ENCODE measurements at regions not wholly inside any gene's neighbourhood (a gene's known extent, or its start where the extent isn't known, plus 50 kb on each side); places are given as distances from the start of the nearest gene placed in this dataset.

DNA sequence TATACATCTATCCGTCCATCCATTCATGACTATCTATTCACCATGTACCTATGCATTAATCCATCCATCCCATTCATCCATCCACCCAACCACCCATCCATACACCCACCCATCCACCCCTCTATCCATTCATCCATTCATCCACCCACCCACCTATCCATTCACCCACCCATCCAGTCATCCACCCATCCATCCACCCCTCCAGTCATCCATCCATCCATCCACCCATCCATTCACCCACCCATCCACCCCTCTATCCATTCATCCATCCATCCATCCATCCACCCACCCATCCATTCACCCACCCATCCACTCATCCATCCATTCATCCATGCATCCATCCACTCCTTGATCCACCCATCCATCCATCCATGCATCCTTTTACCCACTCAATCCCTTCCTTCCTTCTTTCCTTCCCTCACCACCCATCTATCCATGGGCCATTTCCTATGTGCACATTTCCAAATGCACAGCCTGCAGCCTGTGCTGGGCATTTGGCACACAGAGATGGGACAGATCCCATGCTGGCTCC is 100.8 kb upstream of the ADRA2C start:
- no peaks in the 10 kb centered on the region for H3K4me1 ChIP-seq
- intact Hi-C loops (cut with DNase I; ENCODE audit: low total_unique reads), result no loop called here
- no peak for DNase-seq
- peaks cover 0 to 22% (median 8%) of the 10 kb centered on the region in 3 donors for H3K27me3 ChIP-seq
- H3K27ac ChIP-seq, result no peak overlapping the region
- H3K9me3 ChIP-seq, result peaks cover 0 to 12% (median 12%) of the 10 kb centered on the region in 4 donors
- 58 to 93% (median 86%) methylated on average over 1 of the region's 1 CpG for WGBS, 5 donors
- TF ChIP-seq CTCF (IDR thresholded peaks at IDR 0.05), result no peak
- no peak for TF ChIP-seq POLR2AphosphoS5 (IDR thresholded peaks at IDR 0.05)
- TF ChIP-seq EP300 (IDR thresholded peaks at IDR 0.05), result no peak
- TF ChIP-seq POLR2A (IDR thresholded peaks at IDR 0.05), result no peak
- H3K4me3 ChIP-seq, result no peak overlapping the region
- H3K36me3 ChIP-seq, result no peaks in the 10 kb centered on the region

- Histone ChIP-seq H3K27ac (no peak overlapping the region), H3K36me3 (no peaks in the 10 kb centered on the region), H3K9me3 (peaks cover 0 to 12% (median 12%) of the 10 kb centered on the region in 4 donors), H3K27me3 (peaks cover 0 to 36% (median 15%) of the 10 kb centered on the region in 3 donors), H3K4me3 (no peak overlapping the region), H3K4me1 (no peaks in the 10 kb centered on the region)
- no peak for DNase-seq
- 51 to 69% (median 65%) methylated on average over 5 to 6 of the region's 6 CpGs for WGBS, 5 donors
- TF ChIP-seq POLR2AphosphoS5 (IDR thresholded peaks at IDR 0.05) (no peak), EP300 (IDR thresholded peaks at IDR 0.05) (no peak), CTCF (IDR thresholded peaks at IDR 0.05) (no peak), POLR2A (IDR thresholded peaks at IDR 0.05) (no peak)
- intact Hi-C loops (cut with DNase I; ENCODE audit: low total_unique reads), result no loop called here
Observed at GRCh38 chr4:3663791-3664190, 102.4 kb upstream of the ADRA2C start.

DNA sequence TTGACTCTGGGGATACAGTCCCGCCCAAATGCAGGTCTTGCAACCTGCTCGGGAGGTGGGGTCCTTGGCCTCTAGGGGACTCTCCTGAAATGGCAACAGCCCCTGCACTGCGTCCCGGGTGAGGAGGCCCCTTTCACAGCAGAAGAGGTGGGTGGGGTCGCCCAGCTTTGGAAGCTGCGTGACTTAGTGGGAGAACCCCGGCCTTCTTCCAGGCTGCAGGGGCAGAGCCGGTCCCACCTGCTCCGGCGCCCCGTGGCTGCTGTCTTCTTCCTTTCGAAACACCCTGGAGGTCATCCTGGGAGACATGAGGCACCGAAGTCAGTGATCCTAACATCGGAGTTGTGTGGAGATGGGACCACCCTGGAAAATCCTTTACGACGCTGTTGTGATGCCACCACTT is 103.7 kb upstream of the ADRA2C start:
- peaks cover 0 to 12% (median 11%) of the 10 kb centered on the region in 4 donors for H3K9me3 ChIP-seq
- H3K4me1 ChIP-seq, result no peaks in the 10 kb centered on the region
- 71 to 90% (median 77%) methylated on average over 12 to 16 of the region's 16 CpGs for WGBS, 5 donors
- H3K4me3 ChIP-seq, result no peak overlapping the region
- intact Hi-C loops (cut with DNase I; ENCODE audit: low total_unique reads), result no loop called here
- no peak for DNase-seq
- peaks cover 0 to 49% (median 24%) of the 10 kb centered on the region in 3 donors for H3K27me3 ChIP-seq
- TF ChIP-seq POLR2A (IDR thresholded peaks at IDR 0.05) (no peak), CTCF (IDR thresholded peaks at IDR 0.05) (no peak), EP300 (IDR thresholded peaks at IDR 0.05) (no peak), POLR2AphosphoS5 (IDR thresholded peaks at IDR 0.05) (no peak)
- no peak overlapping the region for H3K27ac ChIP-seq
- no peaks in the 10 kb centered on the region for H3K36me3 ChIP-seq

- no peak overlapping the region for H3K27ac ChIP-seq
- H3K27me3 ChIP-seq, result peaks cover 0 to 54% (median 24%) of the 10 kb centered on the region in 3 donors
- no peaks in the 10 kb centered on the region for H3K4me1 ChIP-seq
- no peak overlapping the region for H3K4me3 ChIP-seq
- intact Hi-C loops (cut with DNase I; ENCODE audit: low total_unique reads), result no loop called here
- H3K36me3 ChIP-seq, result no peaks in the 10 kb centered on the region
- 69 to 75% (median 73%) methylated on average over 14 of the region's 14 CpGs for WGBS, 5 donors
- TF ChIP-seq CTCF (IDR thresholded peaks at IDR 0.05), result no peak
- TF ChIP-seq POLR2A (IDR thresholded peaks at IDR 0.05), result no peak
- no peak for TF ChIP-seq POLR2AphosphoS5 (IDR thresholded peaks at IDR 0.05)
- TF ChIP-seq EP300 (IDR thresholded peaks at IDR 0.05), result no peak
- H3K9me3 ChIP-seq, result peaks cover 0 to 7% (median 6%) of the 10 kb centered on the region in 4 donors
- no peak for DNase-seq
Observed at GRCh38 chr4:3661989-3662388, 104.2 kb upstream of the ADRA2C start.

All from stomach (tissue), 8 donors.